NCI-H446 treated with DMSO at 0.1 percent for 48 hours (cell line): ENCODE measurements at regions not wholly inside any gene's neighbourhood (a gene's known extent, or its start where the extent isn't known, plus 50 kb on each side); places are given as distances from the start of the nearest gene placed in this dataset.
"Not testable (repeated sequence)": the region's sequence is repeated elsewhere in the genome, so short reads cannot be mapped to it uniquely, and the experiment has no call there.

ENCODE experiments used
- DNase-seq: peaks from one replicate; lab custom pipeline; 2025; lab: John Stamatoyannopoulos, UW

DNA sequence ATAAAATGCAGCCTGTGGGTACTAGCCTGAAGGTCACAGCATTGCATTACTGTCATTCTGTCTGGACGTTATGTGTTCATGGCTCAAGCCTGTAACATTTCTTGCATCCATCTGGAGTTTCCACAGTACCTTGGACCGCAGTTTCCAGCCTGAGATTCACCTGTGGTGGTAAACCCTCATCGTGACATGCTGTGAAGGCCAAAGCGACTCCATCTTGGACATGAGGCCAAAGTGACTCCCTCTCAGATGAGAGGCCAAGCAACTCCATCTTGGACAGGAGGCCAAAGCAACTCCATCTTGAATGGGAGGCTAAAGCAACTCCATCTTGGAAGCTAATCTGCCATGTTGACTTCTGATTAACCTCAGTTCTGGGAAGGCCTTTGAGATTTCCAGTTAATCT lies 257.7 kb upstream of the MYT1L start:
- DNase-seq = no peak

DNA sequence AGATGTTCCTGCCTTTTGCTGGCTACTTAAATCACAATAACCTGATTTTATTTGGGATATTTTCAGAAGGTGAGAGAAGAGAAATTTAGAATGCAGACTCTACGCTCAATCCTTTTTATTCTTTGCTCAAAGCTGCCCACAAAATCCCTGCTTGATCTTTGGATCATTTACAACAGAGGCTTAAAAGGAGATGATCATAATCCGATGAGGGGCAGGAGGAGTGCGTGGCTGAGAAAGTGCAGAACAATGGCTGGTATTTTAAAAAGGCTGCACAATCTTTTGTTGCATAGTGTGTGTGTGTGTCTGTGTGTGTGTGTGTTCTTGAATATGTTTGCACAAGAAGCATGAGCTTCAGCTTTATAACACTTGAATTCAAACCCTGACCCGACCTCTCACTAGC lies 256.3 kb upstream of the MYT1L start:
- no peak for DNase-seq

DNA sequence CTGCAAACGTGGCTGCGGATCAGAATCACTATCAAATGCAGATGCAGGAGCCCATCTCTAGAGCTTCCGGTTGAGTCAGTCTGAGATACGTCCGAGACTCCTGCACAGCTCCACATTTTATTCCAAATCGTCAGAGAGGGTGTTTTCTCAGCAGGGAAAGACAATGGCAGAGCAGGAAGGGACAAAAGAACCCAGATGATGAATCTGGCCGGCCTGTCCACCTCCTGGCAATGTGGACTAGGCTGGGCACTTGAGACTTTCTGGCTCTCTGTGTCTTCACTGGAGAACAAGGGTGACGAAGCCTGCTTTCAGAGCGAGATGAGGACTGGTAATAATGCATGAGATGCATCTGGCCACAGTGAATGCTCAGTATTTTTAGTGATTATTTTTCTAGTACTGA lies 255.9 kb upstream of the MYT1L start:
- no peak for DNase-seq

DNA sequence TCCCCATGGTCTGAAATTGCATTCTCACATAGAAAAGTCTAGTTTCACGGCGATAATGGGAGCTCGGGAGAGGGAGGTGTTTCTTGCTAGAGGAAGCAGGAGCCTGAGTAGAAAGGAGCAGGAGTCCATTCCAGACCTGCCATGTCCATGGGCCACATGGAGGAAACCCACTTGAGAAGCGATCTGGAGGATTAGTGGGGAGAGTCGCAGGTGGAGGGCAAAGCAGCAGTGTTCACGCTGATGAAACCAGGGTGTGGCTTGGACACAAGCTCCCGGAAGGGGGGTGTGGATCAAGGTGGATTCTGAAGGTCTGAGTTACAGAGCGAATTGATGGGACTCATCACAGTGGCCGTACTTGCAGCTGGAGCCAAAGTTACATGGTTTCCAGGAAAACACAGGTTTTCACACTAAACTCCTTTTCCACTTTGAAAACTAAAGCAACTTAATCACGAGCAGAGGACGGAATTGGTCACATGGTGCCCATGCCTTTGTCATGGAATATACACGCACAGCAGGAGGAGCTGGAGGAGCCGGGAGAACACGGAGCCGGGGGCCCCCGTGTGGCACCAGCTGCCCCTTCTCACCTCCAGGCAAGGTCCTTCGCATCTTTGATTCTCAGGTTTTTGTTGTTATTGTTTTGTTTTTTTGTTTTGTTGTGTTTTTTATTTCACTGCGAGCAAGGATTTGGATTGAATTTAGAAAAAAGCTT lies 255.1 kb upstream of the MYT1L start:
- no peak for DNase-seq

DNA sequence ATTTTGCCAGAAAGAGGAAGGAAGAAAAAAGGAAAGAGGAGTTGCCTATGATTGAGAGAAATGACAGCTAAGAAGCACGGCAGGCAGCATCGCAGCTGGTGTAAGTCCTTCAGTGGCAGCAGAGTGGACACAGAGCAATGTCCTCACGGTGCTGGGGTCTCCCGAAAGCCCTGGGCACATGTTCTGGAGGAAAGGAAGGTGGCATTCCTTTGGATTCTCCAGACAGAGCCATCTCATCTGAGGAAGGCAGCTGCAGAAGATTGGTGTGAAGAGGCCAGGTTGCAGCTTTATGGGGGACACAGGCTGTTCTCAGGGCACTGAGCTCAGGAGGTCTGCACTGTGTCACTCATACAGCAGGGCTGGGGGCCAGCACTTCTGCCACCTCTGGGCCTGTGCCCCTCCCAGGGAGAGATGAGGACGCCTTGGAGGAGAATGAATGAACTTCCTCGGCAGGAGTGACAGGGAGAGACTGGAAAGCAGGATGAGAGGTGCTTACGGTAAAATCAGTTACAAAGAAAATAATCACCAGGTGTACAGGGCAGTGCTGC lies 252.0 kb upstream of the MYT1L start:
- no peak for DNase-seq

DNA sequence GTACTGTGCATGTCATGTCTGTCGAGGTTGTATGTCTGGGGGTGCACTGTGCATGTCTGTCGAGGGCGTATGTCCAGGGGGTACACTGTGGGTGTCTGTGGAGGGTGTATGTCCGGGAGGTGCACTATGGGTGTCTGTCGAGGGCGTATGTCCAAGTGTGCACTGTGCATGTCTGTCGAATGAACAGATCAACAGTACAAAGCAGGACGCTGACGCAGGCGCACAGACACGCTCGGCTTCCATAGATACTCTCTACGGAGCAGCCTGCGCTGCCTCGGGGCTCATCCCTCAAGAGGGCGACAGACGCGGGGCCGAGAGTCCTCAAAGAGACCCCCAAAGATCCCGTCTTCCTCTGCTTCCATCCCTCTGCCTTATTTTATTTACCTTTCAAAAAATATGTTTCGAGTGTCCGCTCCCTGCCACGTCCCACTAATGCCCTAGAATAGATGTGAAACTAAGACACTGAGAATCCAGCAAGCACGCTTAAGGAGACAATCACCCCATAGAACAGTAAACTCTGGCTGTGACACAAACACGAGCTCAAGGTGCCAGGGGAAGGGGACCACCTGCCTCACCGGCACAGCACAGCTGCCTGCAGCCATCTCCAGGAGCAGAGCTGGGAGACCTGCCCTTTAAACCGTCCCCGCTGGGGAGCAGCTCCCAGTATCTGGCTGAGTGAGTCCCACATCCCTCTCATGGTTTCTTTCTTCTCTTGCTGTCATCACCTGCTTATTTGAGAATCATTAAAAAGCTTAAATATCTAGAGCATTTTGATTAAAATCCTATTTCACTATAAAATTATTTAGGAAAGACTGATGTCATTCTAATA lies 250.5 kb upstream of the MYT1L start:
- DNase-seq = no peak

GRCh38 chr2:2580841-2581240 lies 249.8 kb upstream of the MYT1L start:
- not testable (repeated sequence) for DNase-seq

- DNase-seq = no peak
These were observed 249.3 kb upstream of the MYT1L start for GRCh38 chr2:2580341-2580740.

- no peak for DNase-seq
These were observed 248.7 kb upstream of the MYT1L start for GRCh38 chr2:2579814-2580213.

- DNase-seq = peak; percentile 65
These were observed 246.3 kb upstream of the MYT1L start for GRCh38 chr2:2577407-2577831.

- DNase-seq = no peak
These were observed 244.9 kb upstream of the MYT1L start for GRCh38 chr2:2575870-2576386.

DNA sequence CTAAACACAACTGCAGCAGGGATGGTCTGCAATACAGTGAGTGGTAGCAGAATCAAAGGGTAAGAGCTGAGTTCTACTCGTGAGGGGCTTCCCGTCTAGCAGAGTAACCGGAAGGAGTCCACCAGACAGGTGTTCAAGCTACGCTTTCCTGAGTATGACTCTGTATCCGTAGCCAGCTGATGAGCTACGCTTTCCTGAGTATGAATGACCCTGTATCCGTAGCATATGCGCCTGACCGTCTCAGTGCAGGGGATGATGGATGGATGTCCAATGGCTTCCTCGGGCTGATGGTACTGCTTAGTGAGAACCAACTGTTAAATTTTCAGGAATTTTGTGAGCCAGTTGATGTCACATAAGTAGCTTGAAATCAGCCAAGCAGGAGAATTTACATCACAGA lies 244.1 kb upstream of the MYT1L start:
- no peak for DNase-seq

- no peak for DNase-seq
These were observed 243.5 kb upstream of the MYT1L start for GRCh38 chr2:2574401-2575180.

- DNase-seq = no peak
These were observed 242.7 kb upstream of the MYT1L start for GRCh38 chr2:2573658-2574293.

DNA sequence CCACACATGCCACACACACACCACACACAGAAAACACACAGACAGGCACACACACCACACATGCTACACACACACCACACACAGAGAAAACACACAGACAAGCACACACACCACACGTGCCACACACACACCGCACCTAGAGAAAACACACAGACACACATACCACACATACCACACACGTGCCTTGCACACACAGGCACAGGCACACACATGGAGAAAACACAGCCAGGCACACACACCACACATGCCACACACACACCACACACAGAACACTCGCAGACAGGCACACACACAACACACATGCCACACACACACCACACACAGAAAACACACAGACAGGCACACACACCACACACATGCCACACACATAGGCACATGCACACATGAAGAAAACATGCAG lies 242.1 kb upstream of the MYT1L start:
- no peak for DNase-seq

- no peak for DNase-seq
These were observed 241.5 kb upstream of the MYT1L start for GRCh38 chr2:2572393-2573204.

DNA sequence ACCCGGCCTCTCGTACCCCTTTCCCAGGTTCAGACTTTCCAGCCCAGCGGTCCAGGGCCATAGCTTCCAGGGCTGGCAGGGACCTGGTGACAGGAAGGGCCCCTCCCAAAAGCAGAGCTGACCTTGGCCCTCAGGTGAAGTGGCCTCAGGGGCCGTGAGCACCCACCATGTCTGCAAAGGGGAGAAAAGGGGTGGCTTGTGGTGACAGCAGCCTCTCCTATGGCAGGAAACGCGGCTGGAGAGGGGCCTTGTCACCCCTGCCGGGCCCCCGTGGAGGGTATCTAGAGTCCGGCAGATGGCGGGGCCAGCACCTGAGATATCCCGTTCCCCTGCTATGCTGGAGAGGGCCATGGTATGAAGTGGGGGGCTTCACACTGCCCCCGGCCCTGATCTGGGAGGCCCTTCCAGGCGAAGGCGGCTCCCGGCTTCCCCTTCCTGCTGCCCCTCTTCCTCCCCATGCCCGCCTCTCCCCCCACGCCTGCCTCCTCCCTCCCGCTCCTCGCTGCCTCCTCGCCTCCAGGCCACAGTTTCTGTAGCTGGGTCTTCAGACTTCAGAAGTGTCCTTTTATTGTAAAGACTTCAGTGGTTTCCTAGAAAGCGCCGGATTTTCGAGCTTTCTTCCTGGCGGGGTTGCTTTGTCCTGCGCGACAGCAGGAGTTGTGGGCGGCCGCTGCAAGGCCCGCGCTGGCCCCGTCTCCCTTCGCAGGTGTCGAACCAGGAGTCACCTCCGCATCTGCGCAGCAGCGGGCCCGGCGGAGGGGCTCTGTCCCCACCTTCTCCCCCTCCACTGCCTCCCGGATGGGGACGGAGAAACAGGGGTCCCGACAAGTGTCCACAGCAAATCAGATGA lies 240.5 kb upstream of the MYT1L start:
- DNase-seq = no peak

DNA sequence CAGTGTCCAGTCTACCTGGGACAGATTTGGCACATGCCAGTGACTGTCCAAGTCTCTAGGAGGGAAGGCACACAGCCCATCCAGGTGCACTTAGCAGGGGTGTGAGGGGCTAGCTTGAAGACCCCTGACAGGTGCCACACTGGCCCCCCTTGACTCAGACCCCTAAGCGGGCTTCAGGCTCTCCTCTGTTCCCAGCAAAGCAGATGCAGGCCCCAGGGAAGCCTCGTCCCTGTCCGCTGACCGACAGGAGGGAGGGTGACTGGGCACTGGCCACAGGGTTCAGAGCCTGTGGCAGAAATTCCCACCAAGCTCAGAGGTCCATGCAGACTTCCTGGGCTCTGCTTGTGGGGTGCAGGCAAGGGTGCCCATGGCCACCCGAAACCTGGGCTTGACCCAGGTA lies 239.8 kb upstream of the MYT1L start:
- no peak for DNase-seq

DNA sequence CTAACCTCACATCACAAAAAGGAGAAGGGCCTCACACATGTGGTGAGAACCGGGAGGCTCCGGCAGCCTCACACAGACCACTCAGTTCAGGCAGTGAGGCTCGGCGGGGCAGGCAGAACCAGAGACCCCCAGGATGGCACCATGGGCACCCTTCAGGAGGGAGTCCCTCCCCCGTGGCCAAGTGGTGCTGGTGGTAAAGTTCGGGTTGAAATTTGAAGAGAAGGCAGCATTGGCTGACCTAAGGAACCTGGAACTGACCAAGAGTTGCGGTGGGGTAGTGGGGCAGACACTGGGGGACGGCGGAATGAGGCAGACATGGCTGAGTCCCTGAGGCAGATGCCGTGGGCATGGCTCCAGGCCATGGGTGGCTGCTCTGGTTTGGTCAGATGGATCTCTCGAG lies 239.3 kb upstream of the MYT1L start:
- DNase-seq = no peak

- DNase-seq = no peak
These were observed 238.8 kb upstream of the MYT1L start for GRCh38 chr2:2569836-2570235.
